ENCODE measurements at regions not wholly inside any gene's neighbourhood (a gene's known extent, or its start where the extent isn't known, plus 50 kb on each side); places are given as distances from the start of the nearest gene placed in this dataset.

DNA sequence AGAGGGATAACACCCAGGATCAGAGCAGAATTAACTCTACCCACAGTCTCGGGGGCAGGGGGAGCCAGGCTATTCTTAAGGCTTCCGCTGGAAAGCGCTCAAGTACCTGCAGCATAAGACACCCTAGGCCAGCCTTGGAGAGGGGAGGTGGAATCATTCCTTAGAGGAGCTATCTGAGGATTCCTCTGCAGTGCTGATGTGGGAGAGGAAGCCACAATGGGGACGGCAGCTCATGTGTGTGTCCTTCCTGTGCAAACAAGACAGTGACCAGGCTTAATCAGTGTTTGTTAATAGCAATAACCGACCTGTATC is 382.2 kb upstream of the CADM1 start (continued):
- TF ChIP-seq, protein P1, sequence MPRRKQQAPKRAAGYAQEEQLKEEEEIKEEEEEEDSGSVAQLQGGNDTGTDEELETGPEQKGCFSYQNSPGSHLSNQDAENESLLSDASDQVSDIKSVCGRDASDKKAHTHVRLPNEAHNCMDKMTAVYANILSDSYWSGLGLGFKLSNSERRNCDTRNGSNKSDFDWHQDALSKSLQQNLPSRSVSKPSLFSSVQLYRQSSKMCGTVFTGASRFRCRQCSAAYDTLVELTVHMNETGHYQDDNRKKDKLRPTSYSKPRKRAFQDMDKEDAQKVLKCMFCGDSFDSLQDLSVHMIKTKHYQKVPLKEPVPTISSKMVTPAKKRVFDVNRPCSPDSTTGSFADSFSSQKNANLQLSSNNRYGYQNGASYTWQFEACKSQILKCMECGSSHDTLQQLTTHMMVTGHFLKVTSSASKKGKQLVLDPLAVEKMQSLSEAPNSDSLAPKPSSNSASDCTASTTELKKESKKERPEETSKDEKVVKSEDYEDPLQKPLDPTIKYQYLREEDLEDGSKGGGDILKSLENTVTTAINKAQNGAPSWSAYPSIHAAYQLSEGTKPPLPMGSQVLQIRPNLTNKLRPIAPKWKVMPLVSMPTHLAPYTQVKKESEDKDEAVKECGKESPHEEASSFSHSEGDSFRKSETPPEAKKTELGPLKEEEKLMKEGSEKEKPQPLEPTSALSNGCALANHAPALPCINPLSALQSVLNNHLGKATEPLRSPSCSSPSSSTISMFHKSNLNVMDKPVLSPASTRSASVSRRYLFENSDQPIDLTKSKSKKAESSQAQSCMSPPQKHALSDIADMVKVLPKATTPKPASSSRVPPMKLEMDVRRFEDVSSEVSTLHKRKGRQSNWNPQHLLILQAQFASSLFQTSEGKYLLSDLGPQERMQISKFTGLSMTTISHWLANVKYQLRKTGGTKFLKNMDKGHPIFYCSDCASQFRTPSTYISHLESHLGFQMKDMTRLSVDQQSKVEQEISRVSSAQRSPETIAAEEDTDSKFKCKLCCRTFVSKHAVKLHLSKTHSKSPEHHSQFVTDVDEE (CRISPR knock-in tag; IDR thresholded peaks at IDR 0.05), result no peak
- no peak for TF ChIP-seq ARNTL (CRISPR knock-in tag; IDR thresholded peaks at IDR 0.05; ENCODE audit: borderline replicate concordance, low read depth)
- TF ChIP-seq ESRRG (CRISPR knock-in tag; IDR thresholded peaks at IDR 0.05), result no peak

DNA sequence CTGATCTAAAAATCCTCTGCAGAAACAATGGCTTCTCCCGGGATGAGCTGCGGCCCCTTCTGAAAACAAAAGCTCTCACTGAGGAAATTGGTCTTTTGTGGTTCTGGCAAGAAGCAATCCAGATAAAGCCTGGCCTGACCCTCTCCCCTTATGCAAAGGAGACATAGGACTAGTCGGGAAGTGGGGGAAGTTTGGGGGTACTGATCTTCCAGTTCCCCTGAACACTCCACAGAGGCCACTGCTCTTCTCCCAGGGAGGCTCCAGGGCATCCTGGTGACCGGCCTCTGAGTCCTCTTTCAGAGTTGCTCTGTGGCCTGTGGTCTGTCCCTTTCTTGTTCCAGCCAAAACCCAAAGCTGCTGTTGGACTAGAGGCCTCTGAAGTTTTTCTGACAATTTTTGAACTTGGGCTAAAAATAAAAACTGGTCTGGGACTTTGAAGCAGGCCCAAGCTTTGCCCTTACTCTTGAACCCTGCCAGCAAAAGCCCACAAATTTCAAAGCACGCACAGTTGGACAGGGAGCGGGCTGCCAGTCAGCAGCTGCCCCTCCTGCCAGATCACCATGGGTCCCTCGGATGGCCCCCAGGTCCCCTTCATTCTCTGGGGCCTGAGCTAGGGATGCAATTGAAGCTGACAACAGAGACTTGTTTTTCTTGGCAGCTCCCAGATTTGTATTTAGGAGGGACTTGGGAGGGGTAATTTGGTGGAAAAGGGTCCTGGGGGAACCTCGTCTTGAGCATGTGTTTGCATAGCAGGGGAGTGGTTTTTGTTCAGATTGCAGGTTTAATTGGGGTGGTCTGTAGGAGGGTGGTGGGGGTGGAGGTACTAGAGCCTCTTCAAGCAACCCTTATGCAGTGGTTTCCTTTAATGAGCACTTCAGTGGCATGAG is 381.6 kb upstream of the CADM1 start:
- TF ChIP-seq PATZ1 (CRISPR knock-in tag; IDR thresholded peaks at IDR 0.05; ENCODE audit: borderline replicate concordance) (no peak), OSR1 (CRISPR knock-in tag; IDR thresholded peaks at IDR 0.05) (no peak), ZNF70 (CRISPR knock-in tag; IDR thresholded peaks at IDR 0.05) (no peak)
- TF ChIP-seq, protein P2, sequence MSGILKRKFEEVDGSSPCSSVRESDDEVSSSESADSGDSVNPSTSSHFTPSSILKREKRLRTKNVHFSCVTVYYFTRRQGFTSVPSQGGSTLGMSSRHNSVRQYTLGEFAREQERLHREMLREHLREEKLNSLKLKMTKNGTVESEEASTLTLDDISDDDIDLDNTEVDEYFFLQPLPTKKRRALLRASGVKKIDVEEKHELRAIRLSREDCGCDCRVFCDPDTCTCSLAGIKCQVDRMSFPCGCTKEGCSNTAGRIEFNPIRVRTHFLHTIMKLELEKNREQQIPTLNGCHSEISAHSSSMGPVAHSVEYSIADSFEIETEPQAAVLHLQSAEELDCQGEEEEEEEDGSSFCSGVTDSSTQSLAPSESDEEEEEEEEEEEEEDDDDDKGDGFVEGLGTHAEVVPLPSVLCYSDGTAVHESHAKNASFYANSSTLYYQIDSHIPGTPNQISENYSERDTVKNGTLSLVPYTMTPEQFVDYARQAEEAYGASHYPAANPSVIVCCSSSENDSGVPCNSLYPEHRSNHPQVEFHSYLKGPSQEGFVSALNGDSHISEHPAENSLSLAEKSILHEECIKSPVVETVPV (CRISPR knock-in tag; IDR thresholded peaks at IDR 0.05), result no peak
- ATAC-seq, result no peak

- ATAC-seq, result no peak
- TF ChIP-seq OSR1 (CRISPR knock-in tag; IDR thresholded peaks at IDR 0.05) (no peak), PPARA (CRISPR knock-in tag; IDR thresholded peaks at IDR 0.05; ENCODE audit: borderline replicate concordance) (no peak), SNAI2 (CRISPR knock-in tag; IDR thresholded peaks at IDR 0.05) (no peak), ZNF8 (CRISPR knock-in tag; IDR thresholded peaks at IDR 0.05) (no peak), ZFP30 (CRISPR knock-in tag; IDR thresholded peaks at IDR 0.05) (no peak), ARNTL (CRISPR knock-in tag; IDR thresholded peaks at IDR 0.05; ENCODE audit: borderline replicate concordance, low read depth) (no peak), PATZ1 (CRISPR knock-in tag; IDR thresholded peaks at IDR 0.05; ENCODE audit: borderline replicate concordance) (no peak), ISL1 (CRISPR knock-in tag; IDR thresholded peaks at IDR 0.05) (no peak), ZNF70 (CRISPR knock-in tag; IDR thresholded peaks at IDR 0.05) (no peak), RARB (CRISPR knock-in tag; IDR thresholded peaks at IDR 0.05) (no peak), CREB5 (CRISPR knock-in tag; IDR thresholded peaks at IDR 0.05; ENCODE audit: low read depth) (no peak), TOX (CRISPR knock-in tag; IDR thresholded peaks at IDR 0.05; ENCODE audit: borderline replicate concordance) (no peak), GLIS3 (CRISPR knock-in tag; IDR thresholded peaks at IDR 0.05) (no peak), ZFP3 (CRISPR knock-in tag; IDR thresholded peaks at IDR 0.05) (no peak), CSDC2 (CRISPR knock-in tag; IDR thresholded peaks at IDR 0.05) (no peak)
- TF ChIP-seq, protein P1 (CRISPR knock-in tag; IDR thresholded peaks at IDR 0.05), result no peak
- TF ChIP-seq, protein P3, sequence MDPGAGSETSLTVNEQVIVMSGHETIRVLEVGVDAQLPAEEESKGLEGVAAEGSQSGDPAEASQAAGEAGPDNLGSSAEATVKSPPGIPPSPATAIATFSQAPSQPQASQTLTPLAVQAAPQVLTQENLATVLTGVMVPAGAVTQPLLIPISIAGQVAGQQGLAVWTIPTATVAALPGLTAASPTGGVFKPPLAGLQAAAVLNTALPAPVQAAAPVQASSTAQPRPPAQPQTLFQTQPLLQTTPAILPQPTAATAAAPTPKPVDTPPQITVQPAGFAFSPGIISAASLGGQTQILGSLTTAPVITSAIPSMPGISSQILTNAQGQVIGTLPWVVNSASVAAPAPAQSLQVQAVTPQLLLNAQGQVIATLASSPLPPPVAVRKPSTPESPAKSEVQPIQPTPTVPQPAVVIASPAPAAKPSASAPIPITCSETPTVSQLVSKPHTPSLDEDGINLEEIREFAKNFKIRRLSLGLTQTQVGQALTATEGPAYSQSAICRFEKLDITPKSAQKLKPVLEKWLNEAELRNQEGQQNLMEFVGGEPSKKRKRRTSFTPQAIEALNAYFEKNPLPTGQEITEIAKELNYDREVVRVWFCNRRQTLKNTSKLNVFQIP (CRISPR knock-in tag; IDR thresholded peaks at IDR 0.05; ENCODE audit: borderline replicate concordance, low read depth), result no peak
- TF ChIP-seq, protein P2 (CRISPR knock-in tag; IDR thresholded peaks at IDR 0.05), result no peak
These were observed 380.8 kb upstream of the CADM1 start for GRCh38 chr11:115884800-115885534.
